Type B pancreatic cell (in vitro differentiated cells): ENCODE measurements at regions not wholly inside any gene's neighbourhood (a gene's known extent, or its start where the extent isn't known, plus 50 kb on each side); places are given as distances from the start of the nearest gene placed in this dataset.

ENCODE experiments used
- DNase-seq: peaks from one replicate; pipeline ENCODE4 v3.0.0; 2021; ENCODE audit warnings: mixed read lengths; ENCODE audit not compliant: unreplicated experiment; ENCODE audit errors: extremely low spot score
- H3K27ac Mint-ChIP-seq: 2 replicates; pipeline ENCODE4 v1.8.0; 2021; ENCODE audit warnings: mild to moderate bottlenecking, mixed read lengths
- H3K27me3 Mint-ChIP-seq: 2 replicates; pipeline ENCODE4 v1.8.0; 2021; ENCODE audit warnings: mixed read lengths
- H3K36me3 Mint-ChIP-seq: 2 replicates; pipeline ENCODE4 v1.8.0; 2021; ENCODE audit warnings: mixed read lengths
- H3K4me1 Mint-ChIP-seq: one replicate; pipeline ENCODE4 v1.8.0; 2021; ENCODE audit warnings: mixed read lengths; ENCODE audit not compliant: unreplicated experiment
- H3K4me3 Mint-ChIP-seq: 2 replicates; pipeline ENCODE4 v1.8.0; 2021; ENCODE audit warnings: mild to moderate bottlenecking, mixed read lengths
- H3K9me3 Mint-ChIP-seq: 2 replicates; pipeline ENCODE4 v1.8.0; 2021; ENCODE audit warnings: mixed read lengths
- CTCF ChIP-seq: fragments of 200-600 bp; sonication (generic); conservative IDR thresholded peaks from 2 replicates; pipeline ENCODE4 v1.5.0; 2021; ENCODE audit warnings: antibody characterized with exemption, mild to moderate bottlenecking

GRCh38 chr20:57073402-57073801 is 193.0 kb downstream of the BMP7 start:
- Mint-ChIP-seq H3K27me3 (peaks cover 20% of the 10 kb centered on the region), H3K9me3 (peaks cover 4% of the 10 kb centered on the region), H3K4me3 (no peak overlapping the region), H3K36me3 (no peaks in the 10 kb centered on the region), H3K4me1 (peaks cover 17% of the 10 kb centered on the region), H3K27ac (no peak overlapping the region)
- DNase-seq, result no peak
- TF ChIP-seq CTCF, result no peak

- Mint-ChIP-seq H3K27me3 (peaks cover 21% of the 10 kb centered on the region), H3K27ac (no peak overlapping the region), H3K9me3 (peaks cover 4% of the 10 kb centered on the region), H3K4me1 (peaks cover 17% of the 10 kb centered on the region), H3K4me3 (no peak overlapping the region), H3K36me3 (no peaks in the 10 kb centered on the region)
- no peak for DNase-seq
- TF ChIP-seq CTCF, result no peak
Observed at GRCh38 chr20:57074386-57074785, 192.1 kb downstream of the BMP7 start.

GRCh38 chr20:57075181-57075580 is 191.3 kb downstream of the BMP7 start:
- no peaks in the 10 kb centered on the region for H3K36me3 Mint-ChIP-seq
- no peak overlapping the region for H3K4me3 Mint-ChIP-seq
- H3K27ac Mint-ChIP-seq, result no peak overlapping the region
- peaks cover 17% of the 10 kb centered on the region for H3K4me1 Mint-ChIP-seq
- no peak for TF ChIP-seq CTCF
- peaks cover 21% of the 10 kb centered on the region for H3K27me3 Mint-ChIP-seq
- peaks cover 4% of the 10 kb centered on the region for H3K9me3 Mint-ChIP-seq
- DNase-seq, result no peak

GRCh38 chr20:57075603-57076002 is 190.8 kb downstream of the BMP7 start:
- no peaks in the 10 kb centered on the region for H3K36me3 Mint-ChIP-seq
- DNase-seq, result no peak
- H3K27me3 Mint-ChIP-seq, result peaks cover 21% of the 10 kb centered on the region
- TF ChIP-seq CTCF, result no peak
- no peak overlapping the region for H3K27ac Mint-ChIP-seq
- H3K4me1 Mint-ChIP-seq, result peaks cover 17% of the 10 kb centered on the region
- peaks cover 4% of the 10 kb centered on the region for H3K9me3 Mint-ChIP-seq
- no peak overlapping the region for H3K4me3 Mint-ChIP-seq

- Mint-ChIP-seq H3K27me3 (peaks cover 18% of the 10 kb centered on the region), H3K4me3 (no peak overlapping the region), H3K36me3 (no peaks in the 10 kb centered on the region), H3K27ac (no peak overlapping the region), H3K4me1 (peaks cover 13% of the 10 kb centered on the region), H3K9me3 (peaks cover 4% of the 10 kb centered on the region)
- TF ChIP-seq CTCF, result no peak
- no peak for DNase-seq
Observed at GRCh38 chr20:57076152-57076652, 190.2 kb downstream of the BMP7 start.

GRCh38 chr20:57076951-57077350 is 189.5 kb downstream of the BMP7 start:
- DNase-seq, result no peak
- no peak for TF ChIP-seq CTCF
- H3K36me3 Mint-ChIP-seq, result no peaks in the 10 kb centered on the region
- peaks cover 6% of the 10 kb centered on the region for H3K4me1 Mint-ChIP-seq
- no peak overlapping the region for H3K27ac Mint-ChIP-seq
- no peak overlapping the region for H3K4me3 Mint-ChIP-seq
- peaks cover 12% of the 10 kb centered on the region for H3K27me3 Mint-ChIP-seq
- peaks cover 4% of the 10 kb centered on the region for H3K9me3 Mint-ChIP-seq
